ENCODE measurements at regions not wholly inside any gene's neighbourhood (a gene's known extent, or its start where the extent isn't known, plus 50 kb on each side); places are given as distances from the start of the nearest gene placed in this dataset.

GRCh38 chr5:179455320-179455719 is 95.0 kb upstream of the RUFY1 start:
- no peak for TF ChIP-seq POLR2A (IDR thresholded peaks at IDR 0.05; ENCODE audit: low read depth)
- no peak for TF ChIP-seq CTCF (IDR thresholded peaks at IDR 0.05)
